Cerebellar cortex (tissue), 1 donor: ENCODE measurements at regions not wholly inside any gene's neighbourhood (a gene's known extent, or its start where the extent isn't known, plus 50 kb on each side); places are given as distances from the start of the nearest gene placed in this dataset.
"Not testable (repeated sequence)": the region's sequence is repeated elsewhere in the genome, so short reads cannot be mapped to it uniquely, and the experiment has no call there.

Source experiments
- DNase-seq: peaks from one replicate; pipeline ENCODE4 v3.0.0-alpha.2; 2015; ENCODE audit warnings: low spot score

- no peak for DNase-seq
These were observed 119.8 kb downstream of the AGTR2 start for GRCh38 chrX:116290359-116290758.

- no peak for DNase-seq
These were observed 121.6 kb downstream of the AGTR2 start for GRCh38 chrX:116292183-116292582.

GRCh38 chrX:116298956-116299355, 128.4 kb downstream of the AGTR2 start:
- DNase-seq, result no peak

GRCh38 chrX:116306218-116306617, 130.2 kb upstream of the SLC6A14 start:
- no peak for DNase-seq

GRCh38 chrX:116317409-116317808, 119.0 kb upstream of the SLC6A14 start:
- DNase-seq, result peak; percentile 0

- no peak for DNase-seq
These were observed 117.7 kb upstream of the SLC6A14 start for GRCh38 chrX:116318672-116319071.

GRCh38 chrX:116321711-116322110, 114.7 kb upstream of the SLC6A14 start:
- DNase-seq, result no peak

- DNase-seq, result not testable (repeated sequence)
These were observed 104.4 kb upstream of the SLC6A14 start for GRCh38 chrX:116332026-116332425.

GRCh38 chrX:116334797-116335196, 101.6 kb upstream of the SLC6A14 start:
- not testable (repeated sequence) for DNase-seq

- no peak for DNase-seq
These were observed 97.0 kb upstream of the SLC6A14 start for GRCh38 chrX:116339407-116339806.

GRCh38 chrX:116342903-116343302, 93.5 kb upstream of the SLC6A14 start:
- DNase-seq, result no peak

GRCh38 chrX:116345958-116346357, 90.4 kb upstream of the SLC6A14 start:
- DNase-seq, result no peak

GRCh38 chrX:116357329-116357728, 79.1 kb upstream of the SLC6A14 start:
- DNase-seq, result no peak

GRCh38 chrX:116378961-116379360, 57.4 kb upstream of the SLC6A14 start:
- no peak for DNase-seq

GRCh38 chrX:116379854-116380253, 56.6 kb upstream of the SLC6A14 start:
- no peak for DNase-seq

- DNase-seq, result no peak
These were observed 51.9 kb upstream of the SLC6A14 start for GRCh38 chrX:116384406-116384954.
